OCI-LY7 (cell line): ENCODE measurements at regions not wholly inside any gene's neighbourhood (a gene's known extent, or its start where the extent isn't known, plus 50 kb on each side); places are given as distances from the start of the nearest gene placed in this dataset.

Source experiments
- EZH2phosphoT487 ChIP-seq: fragments of 200-600 bp; sonication (generic); IDR thresholded peaks from 2 replicates; pipeline ENCODE4 v1.6.1; 2018; ENCODE audit warnings: low read depth, borderline replicate concordance, mild to moderate bottlenecking, mixed run types, antibody characterized with exemption, low read length, moderate library complexity, mixed read lengths
- TF ChIP-seq, protein P1 (sequence below): fragments of 200-600 bp; sonication (generic); conservative IDR thresholded peaks from 2 replicates; pipeline ENCODE4 v1.5.1; 2014; ENCODE audit warnings: mild to moderate bottlenecking, antibody characterized with exemption, low read length, moderate library complexity, mixed read lengths

- TF ChIP-seq, protein P1, sequence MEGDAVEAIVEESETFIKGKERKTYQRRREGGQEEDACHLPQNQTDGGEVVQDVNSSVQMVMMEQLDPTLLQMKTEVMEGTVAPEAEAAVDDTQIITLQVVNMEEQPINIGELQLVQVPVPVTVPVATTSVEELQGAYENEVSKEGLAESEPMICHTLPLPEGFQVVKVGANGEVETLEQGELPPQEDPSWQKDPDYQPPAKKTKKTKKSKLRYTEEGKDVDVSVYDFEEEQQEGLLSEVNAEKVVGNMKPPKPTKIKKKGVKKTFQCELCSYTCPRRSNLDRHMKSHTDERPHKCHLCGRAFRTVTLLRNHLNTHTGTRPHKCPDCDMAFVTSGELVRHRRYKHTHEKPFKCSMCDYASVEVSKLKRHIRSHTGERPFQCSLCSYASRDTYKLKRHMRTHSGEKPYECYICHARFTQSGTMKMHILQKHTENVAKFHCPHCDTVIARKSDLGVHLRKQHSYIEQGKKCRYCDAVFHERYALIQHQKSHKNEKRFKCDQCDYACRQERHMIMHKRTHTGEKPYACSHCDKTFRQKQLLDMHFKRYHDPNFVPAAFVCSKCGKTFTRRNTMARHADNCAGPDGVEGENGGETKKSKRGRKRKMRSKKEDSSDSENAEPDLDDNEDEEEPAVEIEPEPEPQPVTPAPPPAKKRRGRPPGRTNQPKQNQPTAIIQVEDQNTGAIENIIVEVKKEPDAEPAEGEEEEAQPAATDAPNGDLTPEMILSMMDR = no peak
- TF ChIP-seq EZH2phosphoT487 = no peak
These were observed 251.1 kb upstream of the RMST start for GRCh38 chr12:97211416-97211930.
